Adrenal gland (tissue), 9 donors: ENCODE measurements at regions not wholly inside any gene's neighbourhood (a gene's known extent, or its start where the extent isn't known, plus 50 kb on each side); places are given as distances from the start of the nearest gene placed in this dataset.
A peak's percentile ranks its signal among the peaks of the same experiment; 100 is the strongest.

Experiments used
- DNase-seq, 7 donors: peaks; one replicate each; pipeline ENCODE4 v3.0.0-alpha.2; 2019 to 2020
- H3K27ac ChIP-seq, 5 donors: fragments of 200-600 bp; sonication (generic) in 4 of 5; 1 replicate in 3 of 5; 2 replicates in 2 of 5; pipeline versions ENCODE4 v1.5.1 to v1.8.0; 2016 to 2020; ENCODE audit warnings: mild to moderate bottlenecking in 1 of 5
- H3K27me3 ChIP-seq: fragments of 200-600 bp; 2 replicates; pipeline ENCODE4 v1.8.0; 2021
- H3K36me3 ChIP-seq, 2 donors: fragments of 200-600 bp; replicated peaks in 1 of 2; 1 replicate in 1 of 2; 2 replicates in 1 of 2; pipeline versions ENCODE4 v1.5.1 to v1.8.0; 2018 to 2022
- H3K4me1 ChIP-seq, 2 donors: fragments of 200-600 bp; replicated peaks in 1 of 2; 1 replicate in 1 of 2; 2 replicates in 1 of 2; pipeline versions ENCODE4 v1.5.1 to v1.8.0; 2018 to 2021
- H3K4me3 ChIP-seq, 4 donors: fragments of 200-600 bp; sonication (generic) in 3 of 4; one replicate each; pipeline ENCODE4 v1.5.1; 2016 to 2018
- H3K9me3 ChIP-seq, 3 donors: fragments of 200-600 bp; sonication (generic) in 1 of 3; replicated peaks in 1 of 3; 1 replicate in 2 of 3; 2 replicates in 1 of 3; pipeline versions ENCODE4 v1.5.1 to v1.8.0; 2016 to 2021
- POLR2A ChIP-seq, 2 donors: fragments of 450-650 bp; IDR thresholded peaks; one replicate each; pipeline ENCODE4 v1.6.1; 2017; ENCODE audit warnings: antibody characterized with exemption in 2 of 2, mild to moderate bottlenecking in 2 of 2, moderate library complexity in 1 of 2
- WGBS, 4 donors: extraction: QIAGEN DNeasy Blood & Tissue Kit in 2 of 4; methylation state at CpG; one replicate each; pipeline versions ENCODE4 v1.1.5 to v1.1.7; 2013 to 2017; 5-methylcytosine and 5-hydroxymethylcytosine counted together
- intact Hi-C, 2 donors: fragments of 100-400 bp; cut with DNase I; formaldehyde crosslinking; loops; one replicate each; pipeline versions ENCODE4 v1.14.1 to v1.15.0; 2022 to 2023
- TF ChIP-seq, protein P1 (sequence below), 6 experiments: fragments of 450-650 bp in 4 of 6; fragments of 200-600 bp in 2 of 6; sonication (generic) in 1 of 6; IDR thresholded peaks; 1 replicate in 5 of 6; 2 replicates in 1 of 6; pipeline versions ENCODE4 v1.5.1 to v1.8.0; 2016 to 2021; ENCODE audit warnings: antibody characterized with exemption in 6 of 6, mild to moderate bottlenecking in 2 of 6, moderate library complexity in 1 of 6
- donor health status: healthy with polysubstance abuse.
- donor health status: Bipolar disorder and iron deficiency.
- donor health status: DM: yes; HTN: yes; CAD: no.
- donor health status: DM: no; HTN: no; CAD: no.
- donor health status: DM: no; HTN: no; CAD: no.

DNA sequence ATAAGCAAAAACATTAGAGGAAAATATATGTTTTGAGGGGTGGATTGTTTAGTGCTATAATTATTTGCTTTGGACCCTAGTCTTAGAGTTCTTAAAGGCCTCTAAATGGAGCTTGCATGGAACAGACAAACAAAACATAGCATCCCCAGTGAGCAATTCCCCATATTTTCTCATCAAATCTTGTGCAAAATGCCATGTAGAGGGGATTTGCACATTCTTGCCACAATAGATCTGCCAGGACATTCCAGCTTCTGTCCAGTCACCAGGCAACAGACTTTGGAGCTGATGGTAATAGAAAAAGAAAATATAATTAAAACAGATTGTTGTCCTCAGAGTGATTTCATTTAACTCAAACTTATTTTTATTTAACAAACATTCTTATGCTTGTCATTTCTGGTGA lies 360.3 kb upstream of the PDGFD start:
- TF ChIP-seq, protein P1, sequence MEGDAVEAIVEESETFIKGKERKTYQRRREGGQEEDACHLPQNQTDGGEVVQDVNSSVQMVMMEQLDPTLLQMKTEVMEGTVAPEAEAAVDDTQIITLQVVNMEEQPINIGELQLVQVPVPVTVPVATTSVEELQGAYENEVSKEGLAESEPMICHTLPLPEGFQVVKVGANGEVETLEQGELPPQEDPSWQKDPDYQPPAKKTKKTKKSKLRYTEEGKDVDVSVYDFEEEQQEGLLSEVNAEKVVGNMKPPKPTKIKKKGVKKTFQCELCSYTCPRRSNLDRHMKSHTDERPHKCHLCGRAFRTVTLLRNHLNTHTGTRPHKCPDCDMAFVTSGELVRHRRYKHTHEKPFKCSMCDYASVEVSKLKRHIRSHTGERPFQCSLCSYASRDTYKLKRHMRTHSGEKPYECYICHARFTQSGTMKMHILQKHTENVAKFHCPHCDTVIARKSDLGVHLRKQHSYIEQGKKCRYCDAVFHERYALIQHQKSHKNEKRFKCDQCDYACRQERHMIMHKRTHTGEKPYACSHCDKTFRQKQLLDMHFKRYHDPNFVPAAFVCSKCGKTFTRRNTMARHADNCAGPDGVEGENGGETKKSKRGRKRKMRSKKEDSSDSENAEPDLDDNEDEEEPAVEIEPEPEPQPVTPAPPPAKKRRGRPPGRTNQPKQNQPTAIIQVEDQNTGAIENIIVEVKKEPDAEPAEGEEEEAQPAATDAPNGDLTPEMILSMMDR (IDR thresholded peaks at IDR 0.05), result no peak
- TF ChIP-seq POLR2A (IDR thresholded peaks at IDR 0.05), result no peak
- Histone ChIP-seq H3K36me3 (no peaks in the 10 kb centered on the region), H3K4me3 (no peak overlapping the region), H3K9me3 (no peaks in the 10 kb centered on the region), H3K4me1 (no peaks in the 10 kb centered on the region), H3K27ac (no peak overlapping the region), H3K27me3 (no peaks in the 10 kb centered on the region)
- intact Hi-C loops, result no loop called here
- DNase-seq, result no peak

DNA sequence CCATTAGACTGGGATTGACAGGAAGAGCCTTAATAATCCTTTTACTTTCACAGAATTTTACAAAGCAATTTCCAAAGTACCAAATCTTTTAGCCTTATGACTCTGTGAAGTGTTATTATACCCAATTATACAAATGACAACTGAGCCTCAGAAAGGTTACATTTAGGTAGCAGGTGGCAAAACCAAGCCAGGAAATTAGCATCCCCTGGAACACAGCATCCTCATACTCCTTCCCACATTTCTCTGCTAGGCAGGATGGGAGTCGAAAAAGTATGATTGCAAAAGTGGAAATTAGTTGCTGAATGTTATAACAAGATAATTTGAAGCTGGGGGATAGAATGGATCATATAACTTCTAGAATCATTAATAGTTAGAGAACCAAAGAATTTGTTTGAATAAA lies 359.7 kb upstream of the PDGFD start:
- Histone ChIP-seq H3K27ac (no peak overlapping the region), H3K9me3 (no peaks in the 10 kb centered on the region), H3K36me3 (no peaks in the 10 kb centered on the region), H3K4me3 (no peak overlapping the region), H3K27me3 (no peaks in the 10 kb centered on the region), H3K4me1 (no peaks in the 10 kb centered on the region)
- intact Hi-C loops, result no loop called here
- no peak for DNase-seq
- WGBS, 4 donors, result 82 to 92% (median 85%) methylated on average over 1 of the region's 1 CpG
- no peak for TF ChIP-seq POLR2A (IDR thresholded peaks at IDR 0.05)
- TF ChIP-seq, protein P1 (IDR thresholded peaks at IDR 0.05), result no peak

DNA sequence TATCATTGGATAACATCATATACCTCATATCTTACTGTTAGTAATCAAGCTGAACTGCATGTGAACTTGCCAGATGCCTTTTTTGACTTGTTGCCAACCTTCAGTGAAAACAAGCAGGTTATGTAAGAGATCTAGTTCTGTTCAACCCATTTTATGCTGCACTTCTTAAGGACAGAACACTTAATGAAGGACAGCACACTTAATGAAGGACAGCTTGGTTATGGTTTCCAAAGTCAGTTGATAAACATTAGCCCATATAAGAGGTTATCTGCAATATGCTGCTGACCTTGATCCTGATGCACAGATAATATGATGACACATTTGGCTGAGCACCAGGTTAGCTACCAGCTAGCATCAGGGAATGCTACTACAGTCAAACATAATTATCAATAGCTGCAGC lies 358.7 kb upstream of the PDGFD start:
- Histone ChIP-seq H3K4me1 (no peaks in the 10 kb centered on the region), H3K27me3 (no peaks in the 10 kb centered on the region), H3K36me3 (no peaks in the 10 kb centered on the region), H3K9me3 (no peaks in the 10 kb centered on the region), H3K4me3 (no peak overlapping the region), H3K27ac (no peak overlapping the region)
- intact Hi-C loops, result no loop called here
- no peak for TF ChIP-seq POLR2A (IDR thresholded peaks at IDR 0.05)
- TF ChIP-seq, protein P1 (IDR thresholded peaks at IDR 0.05), result no peak
- peak in 6 of 7 donors; percentile 19 to 68 (median 27) for DNase-seq

DNA sequence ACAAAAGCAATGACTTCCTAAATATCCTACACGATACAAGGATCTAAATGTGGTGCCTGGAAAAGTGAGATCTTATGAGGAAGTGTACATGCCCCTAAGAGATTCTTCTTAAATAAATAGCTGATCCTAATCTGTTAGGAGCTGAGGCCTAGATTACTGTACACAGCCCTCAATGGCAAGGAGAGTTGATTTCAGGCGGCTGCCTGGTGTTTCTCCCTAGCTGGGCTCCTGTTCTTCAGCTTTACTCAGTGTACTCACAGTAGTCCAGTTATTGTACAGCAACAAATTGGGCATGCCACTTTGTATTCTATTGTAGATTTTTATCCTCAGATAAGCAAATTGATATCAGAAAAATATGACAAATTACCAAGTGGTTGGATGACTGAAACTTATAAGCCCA lies 358.2 kb upstream of the PDGFD start:
- TF ChIP-seq, protein P1 (IDR thresholded peaks at IDR 0.05), result no peak
- no peak for TF ChIP-seq POLR2A (IDR thresholded peaks at IDR 0.05)
- Histone ChIP-seq H3K4me3 (no peak overlapping the region), H3K36me3 (no peaks in the 10 kb centered on the region), H3K9me3 (no peaks in the 10 kb centered on the region), H3K27me3 (no peaks in the 10 kb centered on the region), H3K27ac (no peak overlapping the region), H3K4me1 (no peaks in the 10 kb centered on the region)
- whole genome bisulfite sequencing, 4 donors, result 76 to 90% (median 86%) methylated on average over 2 of the region's 2 CpGs
- DNase-seq, result no peak
- intact Hi-C loops, result no loop called here
